Inflammatory macrophage (primary cell): ENCODE measurements at regions not wholly inside any gene's neighbourhood (a gene's known extent, or its start where the extent isn't known, plus 50 kb on each side); places are given as distances from the start of the nearest gene placed in this dataset.
"Not testable (repeated sequence)": the region's sequence is repeated elsewhere in the genome, so short reads cannot be mapped to it uniquely, and the experiment has no call there.

Source experiments
- DNase-seq, 2 donors: peaks; one replicate each; pipeline ENCODE4 v3.0.0-alpha.2; 2020 to 2022

GRCh38 chr2:175599966-175600831 lies 401.9 kb downstream of the LNPK start:
- no peak for DNase-seq

GRCh38 chr2:175597286-175597685 lies 404.8 kb downstream of the LNPK start:
- DNase-seq = no peak

GRCh38 chr2:175595139-175595538 lies 406.9 kb downstream of the LNPK start:
- no peak for DNase-seq

- DNase-seq = not testable (repeated sequence)
Measured at GRCh38 chr2:175593686-175594525, 408.2 kb downstream of the LNPK start.

- DNase-seq = not testable (repeated sequence)
Measured at GRCh38 chr2:175588213-175588612, 406.7 kb upstream of the ATP5MC3 start.

GRCh38 chr2:175585496-175585895 lies 404.0 kb upstream of the ATP5MC3 start:
- DNase-seq = no peak

GRCh38 chr2:175580652-175581051 lies 399.1 kb upstream of the ATP5MC3 start:
- DNase-seq = peak; percentile 12 to 35

- peak; percentile 47 to 76 for DNase-seq
Measured at GRCh38 chr2:175579646-175580045, 398.1 kb upstream of the ATP5MC3 start.

GRCh38 chr2:175577368-175577970 lies 396.0 kb upstream of the ATP5MC3 start:
- DNase-seq = no peak

GRCh38 chr2:175576875-175577274 lies 395.4 kb upstream of the ATP5MC3 start:
- DNase-seq = no peak

GRCh38 chr2:175576270-175576669 lies 394.8 kb upstream of the ATP5MC3 start:
- no peak for DNase-seq

GRCh38 chr2:175575346-175576258 lies 394.1 kb upstream of the ATP5MC3 start:
- DNase-seq = no peak

GRCh38 chr2:175574069-175574468 lies 392.6 kb upstream of the ATP5MC3 start:
- no peak for DNase-seq

- no peak for DNase-seq
Measured at GRCh38 chr2:175571078-175571653, 389.7 kb upstream of the ATP5MC3 start.

- DNase-seq = no peak
Measured at GRCh38 chr2:175568109-175568730, 386.7 kb upstream of the ATP5MC3 start.

GRCh38 chr2:175567435-175568061 lies 386.0 kb upstream of the ATP5MC3 start:
- no peak for DNase-seq

GRCh38 chr2:175560521-175561169 lies 379.1 kb upstream of the ATP5MC3 start:
- no peak for DNase-seq

- DNase-seq = no peak
Measured at GRCh38 chr2:175559613-175560012, 378.1 kb upstream of the ATP5MC3 start.

GRCh38 chr2:175557810-175558377 lies 376.4 kb upstream of the ATP5MC3 start:
- DNase-seq = no peak

GRCh38 chr2:175553910-175554309 lies 372.4 kb upstream of the ATP5MC3 start:
- DNase-seq = no peak
